ENCODE measurements at regions not wholly inside any gene's neighbourhood (a gene's known extent, or its start where the extent isn't known, plus 50 kb on each side); places are given as distances from the start of the nearest gene placed in this dataset.
"Not testable (repeated sequence)": the region's sequence is repeated elsewhere in the genome, so short reads cannot be mapped to it uniquely, and the experiment has no call there.

GRCh38 chr16:55015181-55015913 is 84.7 kb downstream of the IRX5 start:
- DNase-seq (ENCODE audit: low spot score) = no peak

- no peak for DNase-seq (ENCODE audit: low spot score)
Measured at GRCh38 chr16:55016515-55016914, 85.8 kb downstream of the IRX5 start.

DNA sequence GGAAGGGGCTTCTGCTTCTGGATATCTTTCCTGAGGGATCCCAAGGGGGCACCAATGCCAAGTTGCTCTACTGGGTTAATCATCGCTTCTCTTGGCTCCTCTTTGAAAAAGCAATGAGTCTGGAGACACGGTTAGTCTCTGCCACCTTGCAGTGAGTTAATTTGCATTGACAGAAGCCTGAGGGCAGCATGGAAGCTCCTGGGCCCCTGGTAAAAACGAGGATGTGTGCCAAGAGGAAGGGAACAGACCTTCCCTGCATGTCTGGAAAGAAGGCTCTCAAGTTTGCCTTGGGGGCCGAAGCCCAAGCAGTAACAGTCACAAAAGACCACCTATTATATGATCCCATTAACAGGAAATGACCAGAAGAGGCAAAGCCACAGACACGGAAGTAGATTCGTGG is 86.7 kb downstream of the IRX5 start:
- DNase-seq (ENCODE audit: low spot score) = no peak

GRCh38 chr16:55018881-55019280 is 88.2 kb downstream of the IRX5 start:
- DNase-seq (ENCODE audit: low spot score) = no peak

- DNase-seq (ENCODE audit: low spot score) = no peak
Measured at GRCh38 chr16:55019419-55020131, 88.9 kb downstream of the IRX5 start.

DNA sequence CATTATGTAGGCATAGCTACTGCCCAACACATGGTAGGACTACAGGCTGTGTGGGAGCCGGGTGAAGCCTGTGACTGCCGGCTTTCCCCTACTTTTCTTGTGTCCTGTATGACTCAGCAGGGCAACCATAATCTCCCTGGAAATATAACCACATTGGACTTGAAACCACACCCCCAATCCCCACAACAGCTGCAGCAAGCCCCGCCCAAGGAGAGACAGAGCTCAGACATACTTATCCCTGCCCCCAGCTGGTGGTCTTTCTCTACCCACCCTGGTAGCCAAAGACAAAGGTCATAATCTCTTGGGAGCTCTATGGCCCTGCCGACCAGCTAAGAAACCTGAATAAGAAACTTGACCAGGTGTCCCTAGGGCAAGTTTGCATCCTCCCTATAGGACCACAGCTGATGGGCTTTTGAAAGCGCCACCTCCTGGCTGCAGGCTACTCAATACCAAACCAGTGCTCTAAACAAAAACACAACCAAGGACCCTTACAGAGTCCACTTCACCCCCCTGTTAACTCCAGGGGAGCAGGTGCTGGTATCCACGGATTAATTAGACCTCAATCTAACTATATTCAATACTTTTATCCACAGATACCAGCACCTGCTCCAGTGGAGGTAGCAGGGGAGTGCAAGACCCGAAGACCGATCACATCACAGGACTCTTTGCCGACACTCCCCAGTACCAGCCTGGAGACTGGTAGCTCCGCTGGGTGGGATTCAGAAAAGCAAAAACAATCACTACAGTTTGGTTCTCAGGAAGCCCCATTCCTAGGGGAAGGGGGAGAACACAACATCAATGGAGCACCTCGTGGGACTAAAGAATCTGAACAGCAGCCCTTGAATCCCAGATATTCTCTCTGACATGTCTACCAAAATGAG is 91.2 kb downstream of the IRX5 start:
- no peak for DNase-seq (ENCODE audit: low spot score)

GRCh38 chr16:55027260-55027659 is 96.6 kb downstream of the IRX5 start:
- not testable (repeated sequence) for DNase-seq (ENCODE audit: low spot score)

- no peak for DNase-seq (ENCODE audit: low spot score)
Measured at GRCh38 chr16:55029509-55029908, 98.8 kb downstream of the IRX5 start.

DNA sequence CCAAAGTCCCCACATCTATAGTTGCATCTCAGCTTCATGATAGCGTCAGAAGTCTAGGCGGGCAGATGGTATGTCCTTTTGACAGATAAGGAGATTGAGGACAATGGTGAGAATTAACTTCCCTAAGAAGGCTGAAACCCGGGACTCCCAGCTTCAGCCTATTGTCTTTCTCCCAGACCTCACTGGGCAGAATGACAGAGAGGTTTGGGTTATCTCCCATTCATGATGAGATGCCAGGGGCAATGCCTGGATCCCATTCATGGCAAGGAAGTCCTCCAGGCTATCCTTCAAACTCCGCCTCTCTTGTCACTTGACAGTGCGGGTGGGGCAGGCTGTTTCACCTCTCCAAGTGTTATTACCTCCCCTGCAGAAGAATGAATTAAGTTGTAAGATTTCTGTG is 100.3 kb downstream of the IRX5 start:
- no peak for DNase-seq (ENCODE audit: low spot score)

- DNase-seq (ENCODE audit: low spot score) = no peak
Measured at GRCh38 chr16:55031481-55031880, 100.8 kb downstream of the IRX5 start.

- no peak for DNase-seq (ENCODE audit: low spot score)
Measured at GRCh38 chr16:55033225-55034156, 102.8 kb downstream of the IRX5 start.

GRCh38 chr16:55035029-55035428 is 104.4 kb downstream of the IRX5 start:
- peak; percentile 40 for DNase-seq (ENCODE audit: low spot score)

GRCh38 chr16:55035956-55036355 is 105.3 kb downstream of the IRX5 start:
- DNase-seq (ENCODE audit: low spot score) = no peak

DNA sequence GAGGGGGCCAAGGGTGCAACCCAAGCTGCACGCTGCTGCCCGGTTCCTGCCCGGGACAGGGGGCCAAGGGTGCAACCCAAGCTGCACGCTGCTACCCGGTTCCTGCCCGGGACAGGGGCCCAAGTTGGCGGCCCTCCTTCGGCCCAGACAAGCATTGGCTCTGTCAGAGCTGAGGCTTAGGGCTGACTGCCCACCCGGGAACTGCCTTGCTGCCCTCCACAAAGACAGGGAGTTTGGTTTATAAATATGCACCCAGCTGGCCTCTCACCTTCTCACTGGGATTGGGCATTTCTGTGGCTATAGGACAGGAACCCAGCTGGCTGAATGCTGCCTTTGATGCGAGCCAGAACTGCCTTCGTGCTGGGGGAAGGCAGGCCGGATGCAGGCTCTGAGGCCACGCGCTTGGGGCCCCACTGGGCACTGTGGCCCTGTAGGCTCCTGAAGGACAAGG is 105.7 kb downstream of the IRX5 start:
- DNase-seq (ENCODE audit: low spot score) = no peak

DNA sequence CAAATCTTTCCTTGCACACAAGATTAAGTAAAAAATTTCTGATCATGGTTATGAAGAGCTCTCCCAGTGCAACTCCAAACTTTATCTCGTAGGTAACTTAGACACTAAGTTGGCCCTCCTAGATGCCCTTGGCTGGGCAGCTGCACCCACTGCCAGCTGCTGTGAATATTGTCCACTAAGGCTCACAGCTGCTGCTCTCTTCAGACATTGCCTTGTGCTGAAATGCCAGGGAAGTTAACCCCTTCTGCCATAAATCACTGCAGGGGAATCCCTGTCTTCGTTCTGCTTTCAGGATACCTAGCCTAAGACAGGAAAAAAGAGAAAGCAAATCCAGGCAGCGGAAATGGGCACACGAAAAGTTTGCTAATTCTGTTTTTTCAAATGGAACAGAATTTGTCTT is 106.4 kb downstream of the IRX5 start:
- DNase-seq (ENCODE audit: low spot score) = no peak

DNA sequence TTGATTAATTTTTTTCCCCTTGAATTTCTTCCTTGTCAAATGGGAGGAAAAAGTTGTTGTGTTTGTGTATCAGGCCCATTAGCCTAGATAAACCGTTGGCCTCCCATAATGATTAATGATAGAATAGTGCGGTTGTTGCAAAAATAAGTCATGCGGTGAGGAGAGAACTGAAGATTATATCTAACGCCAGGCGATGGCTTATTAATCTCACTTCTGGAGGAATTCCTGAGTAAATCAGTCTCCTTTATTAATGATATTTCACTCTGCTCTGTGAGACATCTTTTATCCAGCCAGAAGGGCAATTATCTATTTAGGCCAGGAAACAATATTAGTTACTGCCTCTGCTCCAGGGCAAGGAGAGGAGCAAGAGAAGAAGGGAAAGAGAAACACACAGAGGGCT is 107.3 kb downstream of the IRX5 start:
- no peak for DNase-seq (ENCODE audit: low spot score)

DNA sequence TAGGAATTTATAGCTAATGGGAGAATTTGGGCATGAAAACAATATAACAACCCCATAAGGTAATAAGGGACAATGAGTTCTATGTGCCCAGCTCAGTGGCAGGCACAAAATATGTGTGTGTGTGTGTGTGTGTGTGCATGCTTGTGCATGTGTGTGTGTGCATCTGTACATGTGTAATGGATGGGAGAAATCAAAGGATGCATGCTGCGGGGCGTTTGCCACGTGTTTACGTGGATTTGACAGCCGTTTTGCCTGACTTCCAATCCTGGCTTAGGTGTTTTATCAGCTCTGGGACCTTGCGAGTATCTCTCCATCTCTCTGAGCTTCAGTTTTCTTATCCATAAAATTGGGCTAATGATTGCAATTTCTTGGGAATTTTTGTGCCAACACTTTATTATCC is 108.4 kb downstream of the IRX5 start:
- DNase-seq (ENCODE audit: low spot score) = no peak

- no peak for DNase-seq (ENCODE audit: low spot score)
Measured at GRCh38 chr16:55039511-55039910, 108.8 kb downstream of the IRX5 start.

- no peak for DNase-seq (ENCODE audit: low spot score)
Measured at GRCh38 chr16:55039931-55040330, 109.3 kb downstream of the IRX5 start.

- DNase-seq (ENCODE audit: low spot score) = no peak
Measured at GRCh38 chr16:55040366-55041086, 109.9 kb downstream of the IRX5 start.
